Glomerular visceral epithelial cell (primary cell): ENCODE measurements at regions not wholly inside any gene's neighbourhood (a gene's known extent, or its start where the extent isn't known, plus 50 kb on each side); places are given as distances from the start of the nearest gene placed in this dataset.
"Not testable (repeated sequence)": the region's sequence is repeated elsewhere in the genome, so short reads cannot be mapped to it uniquely, and the experiment has no call there.

ENCODE experiments used
- DNase-seq: peaks from one replicate; pipeline ENCODE4 v3.0.0-alpha.2; 2016; ENCODE audit errors: extremely low spot score

- DNase-seq: no peak
Measured at GRCh38 chr11:11004069-11004468, 146.2 kb upstream of the ZBED5 start.

GRCh38 chr11:11003226-11003625 is 145.4 kb upstream of the ZBED5 start:
- DNase-seq: no peak

DNA sequence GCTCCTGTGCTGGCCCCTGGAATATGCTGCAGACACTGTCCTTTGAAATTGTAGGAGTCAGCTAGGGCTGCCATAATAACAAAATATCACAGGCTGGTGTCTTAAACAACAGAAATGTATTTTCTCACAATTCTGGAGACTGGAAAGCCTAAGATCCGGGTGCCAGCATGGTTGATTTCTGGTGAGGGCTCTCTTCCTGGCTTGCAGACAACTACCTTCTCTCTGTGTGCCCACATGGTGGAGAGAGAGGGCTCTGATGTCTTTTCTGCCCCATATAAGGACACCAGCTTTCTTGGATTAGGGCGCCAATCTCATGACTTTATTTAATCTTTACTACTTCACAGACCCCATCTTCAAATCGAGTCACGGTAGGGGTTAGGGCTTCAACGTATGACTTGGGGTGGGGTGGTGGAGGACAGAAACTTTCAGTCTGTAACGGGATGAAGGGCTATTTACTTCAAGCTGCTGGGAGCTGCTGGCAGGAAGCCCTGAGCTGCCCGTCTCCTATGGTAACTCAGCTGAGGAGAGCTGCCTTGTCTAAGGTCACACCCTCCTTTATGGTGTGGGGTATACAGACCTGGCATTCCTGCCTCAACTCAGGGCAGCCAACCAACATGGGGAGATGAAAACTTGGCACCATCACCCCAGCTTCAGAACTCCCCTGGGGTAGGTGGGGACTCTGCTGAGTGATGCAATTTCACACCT is 142.9 kb upstream of the ZBED5 start:
- no peak for DNase-seq

DNA sequence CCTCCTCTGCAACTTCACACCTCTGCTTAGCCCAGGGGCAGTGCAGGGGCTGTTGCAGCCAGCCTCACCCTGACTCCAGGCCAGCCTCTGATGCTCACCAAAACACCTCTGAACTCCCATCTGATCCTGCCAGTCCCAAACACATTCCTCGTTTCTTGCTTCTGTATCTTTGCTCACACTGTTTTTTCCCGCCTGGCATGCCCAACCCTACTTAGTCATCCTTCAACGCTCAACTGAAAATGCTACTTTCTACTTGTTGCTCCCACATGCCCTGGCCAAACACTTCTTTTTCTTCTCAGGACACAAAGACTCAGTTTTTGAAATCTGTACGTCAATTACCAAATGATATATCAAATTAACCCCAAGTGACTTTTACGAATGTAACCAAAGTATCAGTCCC is 140.8 kb upstream of the ZBED5 start:
- DNase-seq: no peak

DNA sequence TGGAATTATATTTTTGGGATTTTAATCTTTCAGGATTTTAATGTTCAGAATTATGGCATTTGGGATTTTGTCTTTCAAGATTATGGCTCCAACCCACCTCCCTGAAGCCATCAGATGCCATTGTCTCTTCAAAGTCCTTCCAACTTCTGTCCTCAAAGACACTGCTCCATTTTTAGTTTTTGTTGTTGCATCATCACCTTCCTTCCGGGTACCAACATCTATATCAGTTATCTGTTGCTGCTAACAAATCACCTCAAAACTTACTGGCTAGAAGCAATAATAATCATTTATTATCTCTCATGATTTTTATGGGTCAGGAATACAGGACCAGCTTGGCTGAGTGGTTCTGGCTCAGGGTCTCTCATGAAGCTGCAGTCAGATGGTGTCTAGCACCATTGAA is 138.8 kb upstream of the ZBED5 start:
- no peak for DNase-seq

- DNase-seq: no peak
Measured at GRCh38 chr11:10993640-10994039, 135.8 kb upstream of the ZBED5 start.

- DNase-seq: no peak
Measured at GRCh38 chr11:10993186-10993585, 135.3 kb upstream of the ZBED5 start.

- DNase-seq: peak; percentile 15
Measured at GRCh38 chr11:10991393-10991792, 133.5 kb upstream of the ZBED5 start.

DNA sequence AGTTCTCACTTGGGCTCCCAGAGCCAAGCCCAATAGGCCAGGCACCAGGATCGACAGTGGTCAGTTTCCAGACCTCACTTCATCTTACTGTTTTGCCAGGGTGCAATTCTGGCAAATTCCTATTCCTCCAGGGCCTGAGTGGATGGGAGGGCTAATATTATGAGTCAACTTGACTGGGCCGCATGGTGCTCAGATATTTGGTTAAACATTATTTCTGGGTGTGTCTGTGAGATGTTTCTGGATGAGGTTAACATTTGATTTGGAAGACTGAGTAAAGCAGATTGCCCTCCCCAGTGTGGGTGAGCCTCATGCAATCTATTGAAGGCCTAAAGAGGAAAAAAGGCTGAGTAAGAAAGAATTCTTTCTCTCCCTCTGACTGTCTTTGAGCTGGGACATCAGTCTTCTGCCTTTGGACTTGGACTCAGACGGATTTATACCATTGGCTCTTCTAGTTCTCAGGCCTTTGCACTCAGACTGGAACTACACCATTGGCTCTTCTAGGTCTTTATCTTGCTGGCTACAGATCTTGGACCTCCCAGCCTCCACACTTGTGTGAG is 132.9 kb upstream of the ZBED5 start:
- peak; percentile 74 for DNase-seq

- no peak for DNase-seq
Measured at GRCh38 chr11:10990160-10990559, 132.3 kb upstream of the ZBED5 start.

GRCh38 chr11:10986006-10986405 is 128.2 kb upstream of the ZBED5 start:
- no peak for DNase-seq

DNA sequence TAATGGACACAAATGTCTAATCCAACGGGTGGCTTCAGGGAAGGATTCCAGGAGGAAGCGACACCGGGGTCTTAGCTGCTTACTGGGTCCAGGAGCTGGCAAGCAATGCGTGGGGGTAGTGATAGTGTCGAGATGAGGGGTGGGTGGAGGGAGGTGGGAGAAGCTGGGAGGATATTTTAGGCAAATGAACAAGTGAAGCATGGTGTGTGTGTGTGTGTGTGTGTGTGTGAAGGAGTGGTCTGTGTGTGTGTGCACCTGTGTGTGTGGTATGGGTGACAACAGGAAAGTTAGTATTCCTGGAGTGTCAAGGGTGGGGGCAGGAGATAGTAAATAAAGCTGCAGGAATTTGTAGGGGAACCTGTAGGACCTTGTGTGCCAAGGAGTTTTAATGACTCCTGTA is 126.9 kb upstream of the ZBED5 start:
- DNase-seq: no peak

- DNase-seq: no peak
Measured at GRCh38 chr11:10984250-10984649, 126.4 kb upstream of the ZBED5 start.

- DNase-seq: peak; percentile 44
Measured at GRCh38 chr11:10982704-10983510, 125.1 kb upstream of the ZBED5 start.

- no peak for DNase-seq
Measured at GRCh38 chr11:10979529-10979928, 121.7 kb upstream of the ZBED5 start.

DNA sequence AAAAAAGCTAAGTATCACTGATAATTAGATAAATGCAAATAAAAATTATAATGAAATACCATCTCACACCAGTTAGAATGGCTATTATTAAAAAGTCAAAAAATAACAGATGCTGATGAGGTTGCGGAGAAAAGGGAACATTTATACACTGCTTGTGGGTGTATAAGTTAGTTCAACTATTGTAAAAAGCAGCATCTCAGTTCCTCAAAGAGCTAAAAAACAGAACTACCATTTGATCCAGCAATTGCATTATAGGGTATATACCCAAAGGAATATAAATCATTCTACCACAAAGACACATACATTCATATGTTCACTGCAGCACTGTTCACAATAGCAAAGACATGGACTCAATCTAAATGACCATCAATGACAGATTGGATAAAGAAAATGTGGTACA is 120.3 kb upstream of the ZBED5 start:
- DNase-seq: no peak

DNA sequence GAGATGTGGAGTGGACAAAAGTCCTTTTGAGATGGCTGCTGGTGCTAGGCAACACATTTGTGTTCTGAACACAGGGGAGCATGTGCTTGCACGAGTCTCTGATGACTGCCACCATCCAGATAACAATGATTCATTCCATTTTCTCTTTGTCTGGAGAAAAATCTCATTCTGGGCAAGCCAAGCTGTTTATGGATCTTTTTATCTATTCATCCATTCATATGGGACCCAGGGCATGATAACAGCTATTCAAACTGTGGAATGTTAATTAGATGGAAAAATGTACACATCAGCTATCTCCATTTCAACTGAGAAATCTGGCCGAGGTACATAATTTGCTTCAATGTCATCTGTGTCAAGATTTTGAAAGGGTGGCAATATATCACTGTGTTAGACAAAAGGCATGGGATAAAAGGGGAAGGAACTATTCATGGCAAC is 117.5 kb upstream of the ZBED5 start:
- DNase-seq: no peak

DNA sequence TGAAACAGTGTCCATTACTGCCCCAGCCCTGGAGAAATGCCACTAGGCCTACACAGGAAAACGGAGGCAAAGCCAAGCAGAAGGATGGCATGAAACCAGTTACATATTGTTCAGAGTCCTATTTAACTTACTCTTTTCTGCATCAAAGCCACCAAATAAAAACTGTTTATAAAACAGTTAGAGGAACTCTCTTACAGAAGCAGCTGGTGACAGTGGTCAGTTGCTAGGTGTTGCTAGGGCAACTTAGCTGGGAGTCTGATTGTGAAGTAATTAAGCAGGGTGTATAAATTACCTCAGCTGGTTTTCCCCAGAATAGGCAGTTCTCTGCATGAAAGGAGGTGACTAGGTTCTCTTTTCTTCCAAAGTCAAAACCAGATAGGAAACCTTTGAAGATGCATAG is 115.6 kb upstream of the ZBED5 start:
- no peak for DNase-seq

DNA sequence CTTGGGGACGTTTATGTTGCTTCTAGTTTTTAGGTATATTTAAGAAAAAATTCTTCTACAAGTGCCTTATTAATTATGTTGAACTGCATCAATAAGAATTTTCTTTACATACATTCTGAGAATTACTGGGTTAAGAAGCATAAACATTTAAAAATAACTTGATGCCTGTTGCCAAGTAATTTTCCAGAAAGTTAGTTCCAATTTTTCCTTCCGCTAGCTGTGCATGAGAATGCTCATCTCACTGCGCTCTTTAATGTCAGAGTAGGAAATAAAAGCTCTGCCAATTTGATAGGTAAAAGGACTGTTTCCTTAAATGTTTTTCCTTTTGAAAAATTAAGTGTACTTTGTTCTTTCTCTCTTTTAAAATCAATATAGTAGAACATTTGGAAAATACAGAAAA is 113.1 kb upstream of the ZBED5 start:
- no peak for DNase-seq

DNA sequence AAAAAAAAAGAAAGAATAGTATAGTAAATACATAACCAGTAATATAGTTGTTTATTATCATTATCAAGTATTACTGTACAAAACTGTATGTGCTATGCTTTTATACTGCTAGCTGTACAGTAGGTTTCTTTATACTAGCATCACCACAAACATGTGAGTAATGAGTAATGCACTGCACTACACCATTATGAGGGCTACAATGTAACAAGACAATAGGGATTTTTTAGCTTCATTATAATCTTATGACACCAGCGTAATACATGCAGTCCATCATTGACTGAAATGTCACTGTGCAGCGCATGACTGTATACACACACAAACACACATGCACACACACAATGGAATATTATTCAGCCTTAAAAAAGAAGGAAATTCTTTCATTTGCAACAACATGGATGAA is 111.5 kb upstream of the ZBED5 start:
- DNase-seq: no peak

DNA sequence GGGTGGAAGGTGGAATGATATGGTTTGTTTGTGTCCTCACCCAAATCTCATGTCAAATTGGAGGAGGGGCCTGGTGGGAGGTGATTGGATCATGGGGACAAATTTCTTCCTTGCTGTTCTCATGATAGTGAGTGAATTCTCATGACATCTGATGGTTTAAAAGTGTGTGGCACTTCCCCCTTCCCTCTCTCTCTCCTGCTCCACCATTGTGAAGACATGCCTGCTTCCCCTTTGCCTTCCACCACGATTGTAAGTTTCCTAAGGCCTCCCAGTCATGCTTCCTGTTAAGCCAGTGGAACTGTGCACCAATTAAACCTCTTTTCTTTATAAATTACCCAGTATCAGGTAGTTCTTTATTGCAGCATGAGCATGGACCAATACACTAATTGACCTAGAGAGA is 99.0 kb upstream of the ZBED5 start:
- DNase-seq: not testable (repeated sequence)

DNA sequence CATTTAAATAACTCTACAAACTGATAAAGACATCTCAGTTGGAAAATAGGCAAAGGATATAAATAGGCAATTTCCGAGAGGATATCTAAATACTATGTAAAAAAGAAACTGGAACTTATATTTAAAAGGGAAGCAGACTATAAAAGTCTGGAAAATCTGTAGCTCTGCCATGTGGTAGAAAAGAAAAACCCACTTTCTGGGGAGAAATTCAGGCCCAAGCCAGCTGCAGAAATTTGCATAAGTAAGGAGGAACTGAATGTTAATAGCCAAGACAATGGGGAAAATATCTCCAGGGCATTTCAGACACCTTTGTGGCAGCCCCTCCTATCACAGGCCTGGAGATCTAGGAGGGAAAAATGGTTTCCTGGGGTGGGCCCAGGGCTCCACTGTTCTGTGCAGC is 97.8 kb upstream of the ZBED5 start:
- DNase-seq: no peak

DNA sequence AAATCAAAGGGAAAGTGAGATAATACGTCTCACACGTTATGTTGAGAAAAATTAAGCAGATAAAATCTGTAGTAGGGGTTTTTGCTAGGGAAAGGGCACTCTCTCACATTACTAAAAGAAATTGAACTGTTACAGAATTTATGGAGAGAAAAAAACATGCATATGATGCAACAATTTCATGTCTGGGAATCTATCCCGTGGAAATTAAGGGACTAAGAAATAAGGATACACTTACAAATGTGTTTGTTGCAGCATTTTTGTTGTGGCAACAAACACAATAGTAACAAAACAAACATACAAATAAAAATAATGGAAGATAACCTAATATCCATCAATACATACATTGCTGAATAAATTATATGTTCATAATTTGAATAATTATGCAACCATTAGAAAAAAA is 96.3 kb upstream of the ZBED5 start:
- no peak for DNase-seq
